HEK293 (cell line): ENCODE measurements at regions not wholly inside any gene's neighbourhood (a gene's known extent, or its start where the extent isn't known, plus 50 kb on each side); places are given as distances from the start of the nearest gene placed in this dataset.

Experiments
- CTCF ChIA-PET: fragments of 350-600 bp; formaldehyde crosslinking; extraction: SDS; loops from one replicate; lab custom pipeline; 2021; ENCODE audit warnings: antibody characterized with exemption; lab: Yijun Ruan, JAX
- POLR2A ChIA-PET: fragments of 300-600 bp; formaldehyde crosslinking; extraction: SDS; loops from one replicate; lab custom pipeline; 2020; ENCODE audit warnings: antibody characterized with exemption, inconsistent platforms; lab: Yijun Ruan, JAX
- H3K27ac ChIP-seq: fragments of 200-500 bp; sonication (Bioruptor generic); 2 replicates; pipeline ENCODE4 v1.5.1; 2014; ENCODE audit warnings: low read depth, low read length, control low read depth, inconsistent platforms; ENCODE audit errors: extremely low read depth
- H3K36me3 ChIP-seq, 2 experiments: fragments of 200-500 bp in 1 of 2; sonication (Bioruptor generic) in 1 of 2; 1 replicate in 1 of 2; 2 replicates in 1 of 2; pipeline ENCODE4 v1.5.1; 2014 to 2017; ENCODE audit warnings: inconsistent platforms in 2 of 2, low read length in 2 of 2; ENCODE audit not compliant: control insufficient read depth in 2 of 2, insufficient read depth in 1 of 2
- H3K4me1 ChIP-seq: fragments of 200-500 bp; sonication (Bioruptor generic); 2 replicates; pipeline ENCODE4 v1.5.1; 2014; ENCODE audit warnings: mild to moderate bottlenecking, low read length, inconsistent platforms; ENCODE audit not compliant: control insufficient read depth, insufficient read depth
- H3K4me3 ChIP-seq: 2 replicates; pipeline ENCODE4 v1.5.1; 2011; ENCODE audit warnings: low read depth, mild to moderate bottlenecking, control low read depth, low read length, moderate library complexity
- H3K9me3 ChIP-seq: fragments of 200-500 bp; sonication (Bioruptor generic); 2 replicates; pipeline ENCODE4 v1.5.1; 2014; ENCODE audit warnings: low read depth, low read length, inconsistent platforms; ENCODE audit not compliant: control insufficient read depth, insufficient read depth
- PATZ1 ChIP-seq: fragments of 450-650 bp; formaldehyde crosslinking; IDR thresholded peaks from 2 replicates; pipeline ENCODE4 v1.5.1; 2016; ENCODE audit warnings: missing biosample characterization, missing genetic modification characterization
- PRDM4 ChIP-seq: fragments of 450-650 bp; formaldehyde crosslinking; IDR thresholded peaks from 2 replicates; pipeline ENCODE4 v1.5.1; 2017; ENCODE audit warnings: missing biosample characterization, missing genetic modification characterization
- WT1 ChIP-seq: fragments of 450-650 bp; formaldehyde crosslinking; IDR thresholded peaks from 2 replicates; pipeline ENCODE4 v1.5.1; 2016; ENCODE audit warnings: missing biosample characterization, missing genetic modification characterization
- YY2 ChIP-seq: fragments of 450-650 bp; formaldehyde crosslinking; IDR thresholded peaks from 2 replicates; pipeline ENCODE4 v1.5.1; 2016; ENCODE audit warnings: missing biosample characterization, missing genetic modification characterization
- ZFP69B ChIP-seq: fragments of 450-650 bp; formaldehyde crosslinking; IDR thresholded peaks from 2 replicates; pipeline ENCODE4 v1.5.1; 2016; ENCODE audit warnings: missing biosample characterization, missing genetic modification characterization
- ZNF214 ChIP-seq: fragments of 450-650 bp; formaldehyde crosslinking; IDR thresholded peaks from 2 replicates; pipeline ENCODE4 v1.5.1; 2017; ENCODE audit warnings: missing biosample characterization, mild to moderate bottlenecking, missing genetic modification characterization, borderline replicate concordance
- ZNF266 ChIP-seq: fragments of 450-650 bp; formaldehyde crosslinking; IDR thresholded peaks from 2 replicates; pipeline ENCODE4 v1.5.1; 2016; ENCODE audit warnings: missing biosample characterization, missing genetic modification characterization, low read depth
- ZNF404 ChIP-seq: fragments of 450-650 bp; formaldehyde crosslinking; IDR thresholded peaks from 2 replicates; pipeline ENCODE4 v1.5.1; 2017; ENCODE audit warnings: missing biosample characterization, missing genetic modification characterization
- ZNF555 ChIP-seq: fragments of 450-650 bp; formaldehyde crosslinking; conservative IDR thresholded peaks from 2 replicates; pipeline ENCODE4 v1.5.1; 2017; ENCODE audit warnings: missing biosample characterization, mild to moderate bottlenecking, missing genetic modification characterization, inconsistent platforms
- ZNF560 ChIP-seq: fragments of 450-650 bp; formaldehyde crosslinking; IDR thresholded peaks from 2 replicates; pipeline ENCODE4 v1.5.1; 2017; ENCODE audit warnings: missing biosample characterization, missing genetic modification characterization, borderline replicate concordance
- ZNF658 ChIP-seq: fragments of 450-650 bp; formaldehyde crosslinking; IDR thresholded peaks from 2 replicates; pipeline ENCODE4; 2016; ENCODE audit warnings: missing biosample characterization, missing genetic modification characterization
- ZSCAN18 ChIP-seq: fragments of 450-650 bp; formaldehyde crosslinking; IDR thresholded peaks from 2 replicates; pipeline ENCODE4 v1.5.1; 2016; ENCODE audit warnings: missing biosample characterization, missing genetic modification characterization
- ZSCAN23 ChIP-seq: fragments of 450-650 bp; formaldehyde crosslinking; IDR thresholded peaks from 2 replicates; pipeline ENCODE4 v1.5.1; 2016; ENCODE audit warnings: missing biosample characterization, missing genetic modification characterization
- ZXDB ChIP-seq: fragments of 450-650 bp; formaldehyde crosslinking; IDR thresholded peaks from 2 replicates; pipeline ENCODE4 v1.5.1; 2016; ENCODE audit warnings: missing biosample characterization, missing genetic modification characterization
- TF ChIP-seq, protein P1 (sequence below): fragments of 450-650 bp; IDR thresholded peaks from 2 replicates; pipeline ENCODE4 v1.5.1; 2018; ENCODE audit warnings: missing biosample characterization, missing genetic modification characterization

- TF ChIP-seq PRDM4 (tag by site-specific recombination) (0 out of 2 replicates have a peak, but pooled peaks have one; percentile 59), ZNF214 (tag by site-specific recombination) (no peak), ZSCAN23 (tag by site-specific recombination) (no peak)
- TF ChIP-seq, protein P1, sequence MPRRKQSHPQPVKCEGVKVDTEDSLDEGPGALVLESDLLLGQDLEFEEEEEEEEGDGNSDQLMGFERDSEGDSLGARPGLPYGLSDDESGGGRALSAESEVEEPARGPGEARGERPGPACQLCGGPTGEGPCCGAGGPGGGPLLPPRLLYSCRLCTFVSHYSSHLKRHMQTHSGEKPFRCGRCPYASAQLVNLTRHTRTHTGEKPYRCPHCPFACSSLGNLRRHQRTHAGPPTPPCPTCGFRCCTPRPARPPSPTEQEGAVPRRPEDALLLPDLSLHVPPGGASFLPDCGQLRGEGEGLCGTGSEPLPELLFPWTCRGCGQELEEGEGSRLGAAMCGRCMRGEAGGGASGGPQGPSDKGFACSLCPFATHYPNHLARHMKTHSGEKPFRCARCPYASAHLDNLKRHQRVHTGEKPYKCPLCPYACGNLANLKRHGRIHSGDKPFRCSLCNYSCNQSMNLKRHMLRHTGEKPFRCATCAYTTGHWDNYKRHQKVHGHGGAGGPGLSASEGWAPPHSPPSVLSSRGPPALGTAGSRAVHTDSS (tag by site-specific recombination) = no peak
These were observed 454.2 kb upstream of the TNP1 start (continued) for GRCh38 chr2:217314021-217314460.

DNA sequence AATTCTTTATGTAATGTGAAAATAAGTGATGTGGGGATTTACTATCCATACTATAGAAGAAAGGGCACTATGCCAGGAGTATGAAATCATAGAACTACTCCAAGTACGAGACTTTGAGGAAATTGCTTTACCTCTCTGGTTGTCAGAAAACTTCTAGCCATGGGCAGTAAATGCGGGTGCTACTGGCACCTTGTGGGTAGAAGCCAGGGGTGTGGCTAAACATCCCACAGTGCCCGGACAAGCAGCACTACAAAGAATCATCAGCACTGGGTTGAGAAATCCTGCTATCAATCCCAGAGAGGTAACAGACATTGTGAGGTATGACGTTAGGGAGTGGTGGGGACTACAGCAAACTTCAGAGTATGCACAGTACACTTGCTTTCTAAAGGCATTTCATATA, 453.5 kb upstream of the TNP1 start:
- Histone ChIP-seq H3K36me3 (no peaks in the 10 kb centered on the region), H3K4me1 (peaks cover 16% of the 10 kb centered on the region)
- CTCF ChIA-PET = no interaction called here
- no peak for TF ChIP-seq ZXDB (tag by site-specific recombination)
- TF ChIP-seq, all 188 proteins: peak for 0
- POLR2A ChIA-PET = no interaction called here
- Histone ChIP-seq H3K9me3 (no peaks in the 10 kb centered on the region), H3K27ac (peak overlapping the region; percentile 69), H3K4me3 (no peak overlapping the region)

GRCh38 chr2:217309056-217309455, 449.2 kb upstream of the TNP1 start:
- H3K36me3 ChIP-seq = no peaks in the 10 kb centered on the region
- ChIA-PET POLR2A (no interaction called here), CTCF (no interaction called here)
- H3K4me1 ChIP-seq = peaks cover 12% of the 10 kb centered on the region; the same call in 1 of the 2 replicates
- no peak overlapping the region for H3K27ac ChIP-seq
- no peak overlapping the region for H3K4me3 ChIP-seq
- H3K9me3 ChIP-seq = no peaks in the 10 kb centered on the region
- TF ChIP-seq ZNF658 (no peak), ZNF266 (no peak), ZFP69B (tag by site-specific recombination) (no peak), ZNF555 (no peak), ZSCAN18 (tag by site-specific recombination) (no peak), ZNF404 (no peak), ZNF560 (no peak), WT1 (no peak), YY2 (tag by site-specific recombination) (no peak), PATZ1 (tag by site-specific recombination) (no peak)
